DND-41 (cell line): ENCODE measurements at regions not wholly inside any gene's neighbourhood (a gene's known extent, or its start where the extent isn't known, plus 50 kb on each side); places are given as distances from the start of the nearest gene placed in this dataset.
"Not testable (repeated sequence)": the region's sequence is repeated elsewhere in the genome, so short reads cannot be mapped to it uniquely, and the experiment has no call there.

Experiments used
- CTCF ChIP-seq: IDR thresholded peaks from 2 replicates; pipeline ENCODE4 v1.5.1; 2012; ENCODE audit warnings: borderline replicate concordance, low read length, moderate library complexity, mild to moderate bottlenecking; ENCODE audit not compliant: poor library complexity, severe bottlenecking; ENCODE audit errors: extremely low read depth
- EZH2 ChIP-seq: IDR thresholded peaks from 3 replicates; pipeline ENCODE4 v1.6.1; 2012; ENCODE audit warnings: borderline replicate concordance, low read depth, mild to moderate bottlenecking, moderate library complexity, low read length, inconsistent platforms; ENCODE audit not compliant: severe bottlenecking

GRCh38 chr3:75579981-75580782, 83.9 kb upstream of the FRG2C start:
- not testable (repeated sequence) for TF ChIP-seq EZH2
- TF ChIP-seq CTCF: peak; percentile 14
